ENCODE measurements at regions not wholly inside any gene's neighbourhood (a gene's known extent, or its start where the extent isn't known, plus 50 kb on each side); places are given as distances from the start of the nearest gene placed in this dataset.

- DNase-seq (ENCODE audit: low read depth in 2 of 2), result no peak
These were observed 259.0 kb downstream of the IRX2 start for GRCh38 chr5:2492476-2492875.

- no peak for DNase-seq (ENCODE audit: low read depth in 2 of 2)
These were observed 259.6 kb downstream of the IRX2 start for GRCh38 chr5:2491846-2492245.

DNA sequence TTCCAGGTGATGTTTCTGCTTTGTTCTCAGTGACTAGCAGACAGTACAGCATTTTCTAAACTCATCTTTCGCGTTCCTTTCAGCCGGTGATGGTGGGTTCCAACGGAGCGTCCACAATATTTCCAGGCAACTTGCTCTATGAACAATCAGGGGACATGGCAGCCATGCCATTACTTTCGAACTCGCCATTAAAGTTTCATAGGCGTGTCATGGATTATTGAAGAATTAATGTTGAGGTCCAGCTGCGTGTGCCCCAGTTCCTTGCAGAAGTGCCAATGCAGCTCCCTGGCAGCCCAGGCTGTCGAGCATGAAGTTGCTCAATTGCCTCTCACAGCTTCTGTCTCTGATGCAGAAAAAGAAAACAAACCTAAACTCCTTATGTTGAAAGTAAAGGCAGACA, 262.2 kb downstream of the IRX2 start:
- no peak for DNase-seq (ENCODE audit: low read depth in 2 of 2)

DNA sequence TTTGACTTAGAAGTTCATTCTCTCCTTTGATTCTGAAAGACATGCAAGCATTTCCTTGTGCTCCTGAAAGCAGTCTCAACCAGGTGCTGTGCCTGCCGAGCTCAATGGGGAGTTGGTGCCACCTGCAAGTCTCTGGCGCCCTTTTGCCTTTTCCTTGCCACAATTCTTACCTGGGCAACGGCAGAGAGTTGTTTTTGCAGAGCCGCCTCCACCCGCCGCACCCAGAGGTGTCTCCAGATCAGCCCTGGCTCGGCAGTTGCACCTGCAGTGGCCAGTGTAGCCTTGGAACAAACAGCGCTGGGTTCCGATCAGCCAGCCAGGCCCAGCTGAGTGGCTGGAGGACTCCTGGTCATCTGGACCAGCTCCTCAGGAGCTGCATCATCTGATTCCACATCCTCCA, 262.9 kb downstream of the IRX2 start:
- DNase-seq (ENCODE audit: low read depth in 2 of 2), result no peak

DNA sequence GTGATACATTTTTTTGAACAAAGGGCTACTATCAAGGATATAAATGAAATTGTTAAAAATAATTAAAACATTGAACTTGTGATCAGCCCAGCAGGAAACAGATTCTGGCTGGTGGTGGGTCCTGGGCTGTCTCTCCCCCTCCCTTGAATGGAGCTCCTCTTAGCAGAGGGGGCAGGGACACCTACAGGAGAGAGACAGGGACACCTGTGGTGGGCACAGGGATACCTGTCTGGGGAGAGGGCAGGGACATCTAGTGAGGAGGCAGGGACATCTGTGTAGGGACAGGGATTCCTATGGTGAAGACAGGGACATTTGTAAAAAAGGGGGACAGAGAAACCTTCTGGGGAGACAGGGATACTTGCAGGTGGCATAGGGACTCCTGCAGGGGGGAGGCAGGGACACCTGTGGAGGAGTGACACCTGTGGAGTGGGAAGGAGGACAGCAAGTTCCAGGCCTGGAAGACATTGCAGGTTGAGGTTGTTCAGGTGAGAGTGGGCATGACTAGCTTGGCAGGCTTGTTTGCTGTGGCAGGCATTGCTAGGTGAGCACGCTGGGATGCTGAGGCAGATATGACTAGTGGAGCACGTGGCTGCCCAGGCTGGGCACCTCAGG, 264.2 kb downstream of the IRX2 start:
- no peak for DNase-seq (ENCODE audit: low read depth in 2 of 2)

- DNase-seq (ENCODE audit: low read depth in 2 of 2), result no peak
These were observed 265.1 kb downstream of the IRX2 start for GRCh38 chr5:2486373-2486772.

DNA sequence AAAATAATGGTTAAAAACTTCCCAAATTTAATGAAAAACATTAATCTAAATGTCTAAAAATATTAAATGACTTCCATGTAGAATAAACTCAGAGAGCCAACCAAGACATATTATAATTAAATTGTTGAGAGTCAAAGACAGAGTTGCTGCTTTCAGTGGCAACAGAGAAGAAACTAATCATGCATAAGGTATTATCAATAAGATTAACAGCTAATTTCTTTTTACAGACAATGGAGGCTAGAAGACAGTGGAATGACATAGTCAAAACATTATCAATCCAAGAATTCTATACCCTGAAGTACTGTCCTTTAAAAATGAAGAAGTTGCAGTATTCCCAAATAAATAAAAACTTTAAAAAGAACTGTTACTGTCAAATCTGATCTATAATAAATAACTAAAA, 268.7 kb downstream of the IRX2 start:
- DNase-seq (ENCODE audit: low read depth in 2 of 2), result no peak

DNA sequence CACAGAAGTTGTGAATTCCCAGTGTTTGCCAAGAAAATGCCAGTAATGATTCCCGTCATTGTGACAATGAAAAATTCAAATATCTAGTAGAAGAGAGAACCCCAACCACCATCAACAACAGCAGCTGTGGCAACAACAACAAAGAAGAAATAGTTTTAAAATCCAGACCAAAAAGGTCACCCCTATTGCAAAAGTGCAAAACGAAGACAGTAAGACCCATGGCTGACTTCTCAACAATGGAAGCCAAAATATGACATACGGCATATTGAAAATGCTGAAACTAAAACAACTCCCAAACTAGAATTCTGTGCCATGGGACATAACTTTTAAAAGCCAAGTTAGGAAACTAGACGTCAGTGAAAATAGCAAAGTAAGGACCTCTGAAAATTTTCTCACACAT, 270.6 kb downstream of the IRX2 start:
- DNase-seq (ENCODE audit: low read depth in 2 of 2), result no peak

DNA sequence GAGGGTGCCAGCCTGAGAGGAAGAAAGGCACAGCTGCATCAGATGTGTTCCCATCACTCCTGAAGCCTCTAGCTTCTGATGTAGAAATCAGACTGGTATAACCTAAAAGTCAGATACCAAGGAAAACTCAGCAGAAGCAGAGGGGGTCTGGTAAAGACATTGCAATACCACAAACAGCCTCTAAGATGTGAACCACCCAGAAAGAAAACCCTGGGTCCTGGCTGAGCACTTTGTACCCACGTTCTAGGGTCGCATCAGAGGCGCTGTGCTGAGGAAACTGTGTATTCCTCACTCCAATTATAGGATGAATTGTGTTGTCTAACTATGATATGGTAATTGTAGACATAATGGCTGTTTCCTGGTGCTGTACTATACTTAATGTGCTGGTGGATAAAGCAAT, 275.6 kb downstream of the IRX2 start:
- no peak for DNase-seq (ENCODE audit: low read depth in 2 of 2)

GRCh38 chr5:2472670-2473069, 278.8 kb downstream of the IRX2 start:
- DNase-seq (ENCODE audit: low read depth in 2 of 2), result no peak

- no peak for DNase-seq (ENCODE audit: low read depth in 2 of 2)
These were observed 280.2 kb downstream of the IRX2 start for GRCh38 chr5:2471152-2471879.

GRCh38 chr5:2466966-2467365, 284.5 kb downstream of the IRX2 start:
- DNase-seq (ENCODE audit: low read depth in 2 of 2), result no peak

GRCh38 chr5:2465383-2465782, 286.1 kb downstream of the IRX2 start:
- DNase-seq (ENCODE audit: low read depth in 2 of 2), result no peak

DNA sequence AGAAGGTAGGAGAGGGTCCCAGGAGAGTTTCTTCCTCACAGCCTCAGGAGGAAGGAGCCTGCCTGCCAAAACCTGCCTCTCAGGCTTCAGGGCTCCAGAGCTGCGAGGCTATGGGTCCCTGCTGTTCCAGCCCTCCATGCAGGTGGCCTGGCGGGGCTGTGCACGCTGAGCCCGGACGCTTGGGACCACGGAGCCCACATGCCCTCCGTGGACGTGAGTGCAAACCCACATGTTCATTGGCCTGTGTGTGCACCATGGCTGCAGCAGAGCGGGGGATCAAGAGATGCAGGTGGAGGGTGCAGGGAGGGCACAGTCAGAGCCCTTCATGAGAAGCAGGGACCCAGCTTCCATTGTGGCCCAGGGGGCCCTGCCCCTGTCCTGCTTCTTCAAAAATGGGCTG, 287.3 kb downstream of the IRX2 start:
- DNase-seq (ENCODE audit: low read depth in 2 of 2), result no peak

DNA sequence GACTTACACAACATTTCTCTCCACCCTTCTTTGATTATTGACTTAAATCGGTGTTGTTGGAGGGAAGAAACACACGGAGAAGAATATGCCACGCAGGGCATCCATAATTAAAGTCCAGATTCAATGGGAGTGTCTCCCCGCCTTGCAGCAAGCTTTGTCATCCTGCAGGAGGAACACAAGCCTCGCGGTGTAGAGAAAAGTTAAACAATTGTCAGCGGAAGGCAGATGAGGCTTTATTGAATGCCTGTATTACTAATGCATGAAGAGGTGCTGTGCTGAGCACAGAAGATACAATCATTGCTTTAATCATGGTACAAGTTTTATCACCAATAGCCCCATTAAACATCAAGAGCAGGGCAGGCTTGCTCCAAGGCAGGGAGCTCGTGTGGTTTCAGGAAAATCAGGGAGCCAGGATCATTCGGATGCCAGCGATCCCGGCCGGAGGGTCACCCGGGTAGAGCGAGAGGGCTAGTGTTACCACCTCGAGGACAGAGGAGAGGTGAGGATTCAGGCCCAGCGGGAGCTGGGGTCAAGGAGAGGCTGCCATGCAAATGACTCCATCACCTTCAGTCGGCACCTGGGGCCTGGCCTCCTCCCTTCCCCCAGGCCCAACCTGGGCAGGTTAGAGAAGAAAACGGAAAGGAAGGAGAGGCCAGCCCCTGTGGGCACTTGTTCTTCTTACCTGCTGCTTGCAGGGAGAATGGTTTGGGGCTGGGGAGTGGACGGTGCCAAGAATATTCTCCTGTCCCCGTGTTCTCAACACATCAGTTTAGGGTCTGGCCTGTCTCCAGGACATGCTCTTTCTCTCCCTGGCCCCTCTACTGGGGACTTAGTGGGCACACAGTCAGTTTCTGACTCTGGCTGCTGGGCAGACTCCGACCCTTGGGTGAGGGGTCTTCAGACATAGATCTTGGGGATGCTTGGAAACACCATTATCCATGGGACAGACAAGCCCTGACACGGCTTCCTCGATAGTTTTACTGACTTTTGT, 289.5 kb downstream of the IRX2 start:
- no peak for DNase-seq (ENCODE audit: low read depth in 2 of 2)

GRCh38 chr5:2460098-2460497, 291.4 kb downstream of the IRX2 start:
- DNase-seq (ENCODE audit: low read depth in 2 of 2), result no peak

DNA sequence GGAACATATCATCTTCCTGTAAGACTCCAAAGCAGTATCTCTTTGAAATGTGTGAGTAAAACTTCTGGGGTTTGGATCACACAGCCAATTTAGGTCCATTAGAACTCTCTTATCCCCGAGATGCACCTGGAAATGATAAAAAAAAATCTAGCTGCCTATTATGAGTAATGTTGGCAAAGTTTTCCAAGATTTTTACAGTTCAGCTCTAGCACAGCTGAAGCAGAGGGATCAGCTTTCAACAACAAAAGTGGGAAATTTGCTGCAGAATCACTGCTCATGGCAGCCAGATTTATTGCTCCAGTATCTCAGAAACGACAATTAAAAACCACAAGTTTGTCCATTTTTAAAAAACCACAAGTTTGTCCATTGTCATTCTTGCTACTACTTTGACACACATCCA, 292.2 kb downstream of the IRX2 start:
- no peak for DNase-seq (ENCODE audit: low read depth in 2 of 2)

DNA sequence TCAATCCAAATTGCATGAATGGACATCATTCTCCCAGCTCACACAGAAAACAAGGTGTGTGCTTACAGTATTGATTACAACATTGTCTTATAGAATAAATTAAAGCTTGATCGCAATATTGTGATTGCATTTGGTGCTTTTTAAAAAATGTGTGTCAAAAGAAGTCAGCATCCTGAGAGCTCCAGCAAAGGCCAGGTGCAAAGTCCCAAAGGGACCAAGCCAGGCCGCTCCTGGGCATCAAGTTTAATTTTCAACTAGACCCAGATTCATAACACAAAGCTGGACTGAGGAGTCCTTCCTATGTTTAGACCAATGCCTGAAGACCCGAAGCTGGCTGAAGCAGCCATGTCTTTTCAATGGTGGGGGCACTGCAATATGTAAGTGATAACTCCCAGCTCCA, 295.6 kb downstream of the IRX2 start:
- DNase-seq (ENCODE audit: low read depth in 2 of 2), result no peak

GRCh38 chr5:2454876-2455275, 296.6 kb downstream of the IRX2 start:
- DNase-seq (ENCODE audit: low read depth in 2 of 2), result no peak

GRCh38 chr5:2453781-2454180, 297.7 kb downstream of the IRX2 start:
- no peak for DNase-seq (ENCODE audit: low read depth in 2 of 2)

- DNase-seq (ENCODE audit: low read depth in 2 of 2), result no peak
These were observed 300.4 kb downstream of the IRX2 start for GRCh38 chr5:2451100-2451499.

DNA sequence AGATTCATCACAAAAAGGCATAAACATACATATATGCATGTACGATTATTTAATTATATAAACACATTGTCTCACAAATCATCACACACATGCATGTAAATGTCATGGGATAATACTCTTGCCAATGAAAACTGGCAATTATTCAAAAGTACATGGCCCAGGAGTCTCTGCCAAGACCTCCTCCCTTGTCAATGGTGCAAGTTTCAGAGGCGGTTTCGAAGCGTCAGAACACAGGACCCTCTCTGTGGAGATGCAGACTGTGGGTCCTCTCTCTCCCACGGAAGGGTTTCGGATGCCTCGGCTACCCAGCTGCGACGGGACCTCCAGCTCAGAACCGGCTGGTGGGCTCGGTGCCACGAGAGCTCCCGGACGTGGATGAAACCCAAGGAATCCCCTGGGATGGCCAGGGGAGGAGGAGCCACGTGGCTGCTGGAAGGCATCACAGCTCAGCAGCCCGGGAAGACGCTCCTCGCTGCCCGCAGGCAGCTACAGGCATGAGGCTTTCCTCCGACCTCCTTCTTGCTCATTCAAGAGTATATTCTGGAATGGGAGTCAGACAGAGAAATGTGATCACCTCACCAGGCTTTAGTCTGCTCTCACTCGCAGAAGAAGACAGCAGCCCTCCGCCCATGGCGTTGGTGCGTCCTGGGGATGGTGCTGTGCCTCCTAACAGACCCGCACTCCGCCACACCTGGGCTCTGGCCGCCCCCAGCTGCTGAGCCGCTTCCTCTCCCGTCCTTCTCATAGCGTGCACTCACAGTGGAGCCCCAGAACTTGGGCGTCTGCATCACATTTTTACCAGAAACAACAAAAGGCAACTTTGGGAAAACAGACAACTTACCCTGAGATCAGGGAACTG, 308.8 kb downstream of the IRX2 start:
- DNase-seq (ENCODE audit: low read depth in 2 of 2), result no peak
